ENCODE measurements at regions not wholly inside any gene's neighbourhood (a gene's known extent, or its start where the extent isn't known, plus 50 kb on each side); places are given as distances from the start of the nearest gene placed in this dataset.

- no peak for TF ChIP-seq POLR2A (IDR thresholded peaks at IDR 0.05)
- TF ChIP-seq, protein P1, sequence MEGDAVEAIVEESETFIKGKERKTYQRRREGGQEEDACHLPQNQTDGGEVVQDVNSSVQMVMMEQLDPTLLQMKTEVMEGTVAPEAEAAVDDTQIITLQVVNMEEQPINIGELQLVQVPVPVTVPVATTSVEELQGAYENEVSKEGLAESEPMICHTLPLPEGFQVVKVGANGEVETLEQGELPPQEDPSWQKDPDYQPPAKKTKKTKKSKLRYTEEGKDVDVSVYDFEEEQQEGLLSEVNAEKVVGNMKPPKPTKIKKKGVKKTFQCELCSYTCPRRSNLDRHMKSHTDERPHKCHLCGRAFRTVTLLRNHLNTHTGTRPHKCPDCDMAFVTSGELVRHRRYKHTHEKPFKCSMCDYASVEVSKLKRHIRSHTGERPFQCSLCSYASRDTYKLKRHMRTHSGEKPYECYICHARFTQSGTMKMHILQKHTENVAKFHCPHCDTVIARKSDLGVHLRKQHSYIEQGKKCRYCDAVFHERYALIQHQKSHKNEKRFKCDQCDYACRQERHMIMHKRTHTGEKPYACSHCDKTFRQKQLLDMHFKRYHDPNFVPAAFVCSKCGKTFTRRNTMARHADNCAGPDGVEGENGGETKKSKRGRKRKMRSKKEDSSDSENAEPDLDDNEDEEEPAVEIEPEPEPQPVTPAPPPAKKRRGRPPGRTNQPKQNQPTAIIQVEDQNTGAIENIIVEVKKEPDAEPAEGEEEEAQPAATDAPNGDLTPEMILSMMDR (IDR thresholded peaks at IDR 0.05), result no peak
- no peak for DNase-seq
- intact Hi-C loops (cut with DNase I), result no loop called here
- Histone ChIP-seq H3K36me3 (replicated peaks in 1 of 2; ENCODE audit: insufficient read depth in 1 of 2, low read depth in 2 of 2) (no peaks in the 10 kb centered on the region), H3K27ac (no peak overlapping the region), H3K27me3 (no peaks in the 10 kb centered on the region), H3K9me3 (no peaks in the 10 kb centered on the region), H3K4me3 (no peak overlapping the region), H3K4me1 (no peaks in the 10 kb centered on the region)
- no peak for ATAC-seq
- 77 to 83% methylated on average over 5 of the region's 5 CpGs for WGBS, 2 donors
These were observed 170.3 kb downstream of the TMEM18 start for GRCh38 chr2:506866-507265.

GRCh38 chr2:506451-506850, 170.8 kb downstream of the TMEM18 start:
- no peaks in the 10 kb centered on the region for H3K36me3 ChIP-seq (replicated peaks in 1 of 2; ENCODE audit: insufficient read depth in 1 of 2, low read depth in 2 of 2)
- no peak overlapping the region for H3K27ac ChIP-seq
- ATAC-seq (no peak), DNase-seq (no peak)
- WGBS, 2 donors, result 62 to 64% methylated on average over 6 of the region's 6 CpGs
- H3K9me3 ChIP-seq, result no peaks in the 10 kb centered on the region
- TF ChIP-seq, protein P1 (IDR thresholded peaks at IDR 0.05), result no peak
- no peak for TF ChIP-seq POLR2A (IDR thresholded peaks at IDR 0.05)
- intact Hi-C loops (cut with DNase I), result no loop called here
- H3K4me3 ChIP-seq, result no peak overlapping the region
- no peaks in the 10 kb centered on the region for H3K4me1 ChIP-seq
- H3K27me3 ChIP-seq, result no peaks in the 10 kb centered on the region

GRCh38 chr2:505941-506340, 171.3 kb downstream of the TMEM18 start:
- H3K9me3 ChIP-seq, result no peaks in the 10 kb centered on the region
- 44 to 49% methylated on average over 8 of the region's 8 CpGs for WGBS, 2 donors

GRCh38 chr2:503288-503999, 173.8 kb downstream of the TMEM18 start:
- WGBS, 2 donors, result 89 to 95% methylated on average over 32 to 41 of the region's 41 CpGs
- Histone ChIP-seq H3K4me1 (no peaks in the 10 kb centered on the region), H3K4me3 (no peak overlapping the region), H3K27me3 (no peaks in the 10 kb centered on the region), H3K36me3 (replicated peaks in 1 of 2; ENCODE audit: insufficient read depth in 1 of 2, low read depth in 2 of 2) (no peaks in the 10 kb centered on the region), H3K9me3 (no peaks in the 10 kb centered on the region), H3K27ac (no peak overlapping the region)
- DNase-seq (no peak), ATAC-seq (no peak)
- intact Hi-C loops (cut with DNase I), result no loop called here
- TF ChIP-seq POLR2A (IDR thresholded peaks at IDR 0.05), result no peak
- TF ChIP-seq, protein P1 (IDR thresholded peaks at IDR 0.05), result no peak

More at GRCh38 chr2:505941-506340, 171.3 kb downstream of the TMEM18 start:
- Histone ChIP-seq H3K27ac (no peak overlapping the region), H3K36me3 (replicated peaks in 1 of 2; ENCODE audit: insufficient read depth in 1 of 2, low read depth in 2 of 2) (no peaks in the 10 kb centered on the region), H3K27me3 (no peaks in the 10 kb centered on the region), H3K4me3 (no peak overlapping the region), H3K4me1 (no peaks in the 10 kb centered on the region)
- DNase-seq (no peak), ATAC-seq (no peak)
- TF ChIP-seq, protein P1 (IDR thresholded peaks at IDR 0.05), result no peak
- TF ChIP-seq POLR2A (IDR thresholded peaks at IDR 0.05), result no peak
- intact Hi-C loops (cut with DNase I), result no loop called here

DNA sequence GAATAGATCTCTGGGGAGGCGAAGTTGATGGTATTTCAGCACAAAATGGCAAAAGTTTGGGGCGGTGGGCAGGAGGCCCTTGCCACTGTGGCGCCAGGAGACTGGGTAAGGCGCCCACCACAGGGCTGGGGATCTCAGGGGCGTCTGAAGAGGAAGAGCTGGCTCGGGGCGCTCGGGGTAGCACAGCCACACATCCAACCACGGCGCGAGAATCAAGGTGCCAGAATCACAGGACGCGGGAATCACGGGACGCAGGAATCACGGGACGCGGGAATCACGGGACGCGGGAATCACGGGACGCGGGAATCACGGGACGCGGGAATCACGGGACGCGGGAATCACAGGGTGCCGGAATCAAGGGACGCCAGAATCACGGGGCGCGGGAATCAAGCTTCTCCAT, 174.4 kb downstream of the TMEM18 start:
- Histone ChIP-seq H3K4me1 (no peaks in the 10 kb centered on the region), H3K4me3 (no peak overlapping the region), H3K9me3 (no peaks in the 10 kb centered on the region), H3K27me3 (no peaks in the 10 kb centered on the region), H3K36me3 (replicated peaks in 1 of 2; ENCODE audit: insufficient read depth in 1 of 2, low read depth in 2 of 2) (no peaks in the 10 kb centered on the region), H3K27ac (no peak overlapping the region)
- intact Hi-C loops (cut with DNase I), result no loop called here
- DNase-seq (no peak), ATAC-seq (no peak)
- WGBS, 2 donors, result 89 to 93% methylated on average over 35 of the region's 35 CpGs
- TF ChIP-seq, protein P1 (IDR thresholded peaks at IDR 0.05), result no peak
- no peak for TF ChIP-seq POLR2A (IDR thresholded peaks at IDR 0.05)

Data from body of pancreas (tissue), 4 donors.